Common myeloid progenitor, CD34-positive (primary cell): ENCODE measurements at regions not wholly inside any gene's neighbourhood (a gene's known extent, or its start where the extent isn't known, plus 50 kb on each side); places are given as distances from the start of the nearest gene placed in this dataset.

Experiments used
- CTCF ChIA-PET: fragments of 350-600 bp; sonication (Branson Sonifier 250); formaldehyde crosslinking; loops from one replicate; lab custom pipeline; 2021; ENCODE audit warnings: antibody characterized with exemption; lab: Charles Lee
- POLR2A ChIA-PET: fragments of 350-600 bp; sonication (Branson Sonifier 250); formaldehyde crosslinking; loops from one replicate; lab custom pipeline; 2021; ENCODE audit warnings: antibody characterized with exemption; lab: Charles Lee
- DNase-seq, 3 donors: peaks; one replicate each; pipeline versions ENCODE4 v3.0.0 to v3.0.0-alpha.2; 2013
- H3K27ac ChIP-seq, 2 experiments: 1 replicate in 1 of 2; 2 replicates in 1 of 2; pipeline ENCODE4 v1.7.0; 2013; ENCODE audit warnings: inconsistent platforms in 2 of 2, low read length in 2 of 2, mild to moderate bottlenecking in 2 of 2, low read depth in 1 of 2, moderate library complexity in 1 of 2; ENCODE audit not compliant: severe bottlenecking in 2 of 2, insufficient read depth in 1 of 2, poor library complexity in 1 of 2
- H3K27me3 ChIP-seq, 5 experiments: replicated peaks in 2 of 5; 1 replicate in 3 of 5; 2 replicates in 2 of 5; pipeline versions ENCODE4 v1.6.1 to v1.7.0; 2013; ENCODE audit warnings: low read length in 4 of 5, mild to moderate bottlenecking in 2 of 5, moderate library complexity in 2 of 5, inconsistent platforms in 1 of 5; ENCODE audit not compliant: insufficient read depth in 5 of 5, control insufficient read depth in 4 of 5
- H3K36me3 ChIP-seq, 4 experiments: 1 replicate in 2 of 4; 2 replicates in 2 of 4; pipeline versions ENCODE4 v1.6.1 to v1.7.0; 2013; ENCODE audit warnings: low read length in 3 of 4, control low read depth in 1 of 4, mild to moderate bottlenecking in 1 of 4; ENCODE audit not compliant: control insufficient read depth in 4 of 4, insufficient read depth in 4 of 4
- H3K4me1 ChIP-seq, 4 experiments: 1 replicate in 3 of 4; 2 replicates in 1 of 4; pipeline versions ENCODE4 v1.6.1 to v1.7.1; 2013; ENCODE audit warnings: low read length in 3 of 4, mild to moderate bottlenecking in 3 of 4, control low read depth in 1 of 4, inconsistent platforms in 1 of 4, moderate library complexity in 1 of 4; ENCODE audit not compliant: control insufficient read depth in 4 of 4, insufficient read depth in 4 of 4; ENCODE audit errors: control extremely low read depth in 1 of 4
- H3K4me3 ChIP-seq, 7 experiments: 1 replicate in 4 of 7; 2 replicates in 3 of 7; pipeline versions ENCODE4 v1.5.1 to v1.7.0; 2013; ENCODE audit warnings: mild to moderate bottlenecking in 7 of 7, low read length in 6 of 7, moderate library complexity in 6 of 7, inconsistent platforms in 2 of 7, low read depth in 2 of 7, control low read depth in 1 of 7; ENCODE audit not compliant: insufficient read depth in 4 of 7, control insufficient read depth in 1 of 7; ENCODE audit errors: extremely low read depth in 1 of 7
- H3K9me3 ChIP-seq, 5 experiments: 1 replicate in 4 of 5; 2 replicates in 1 of 5; pipeline versions ENCODE4 v1.6.1 to v1.7.1; 2013; ENCODE audit warnings: low read length in 4 of 5, mild to moderate bottlenecking in 2 of 5, inconsistent platforms in 1 of 5, low read depth in 1 of 5, moderate library complexity in 1 of 5; ENCODE audit not compliant: control insufficient read depth in 4 of 5, insufficient read depth in 2 of 5; ENCODE audit errors: control extremely low read depth in 1 of 5
- whole genome bisulfite sequencing: methylation state at CpG from one replicate; pipeline ENCODE4 v1.1.5; 2013; ENCODE audit not compliant: insufficient coverage; 5-methylcytosine and 5-hydroxymethylcytosine counted together

- DNase-seq = no peak
- H3K4me1 ChIP-seq = no peaks in the 10 kb centered on the region
- H3K27ac ChIP-seq = no peak overlapping the region
- ChIA-PET CTCF (no interaction called here), POLR2A (no interaction called here)
- no peaks in the 10 kb centered on the region for H3K9me3 ChIP-seq
- H3K36me3 ChIP-seq = no peaks in the 10 kb centered on the region
- WGBS = 95% methylated on average over 2 of the region's 4 CpGs
- no peaks in the 10 kb centered on the region for H3K27me3 ChIP-seq
- no peak overlapping the region for H3K4me3 ChIP-seq
These were observed 1106.4 kb downstream of the NLGN4X start for GRCh38 chrX:5122181-5122678.

GRCh38 chrX:5117816-5118215, 1110.9 kb downstream of the NLGN4X start:
- H3K4me1 ChIP-seq = no peaks in the 10 kb centered on the region
- no peak overlapping the region for H3K27ac ChIP-seq
- H3K36me3 ChIP-seq = no peaks in the 10 kb centered on the region
- no peak overlapping the region for H3K4me3 ChIP-seq
- H3K27me3 ChIP-seq = no peaks in the 10 kb centered on the region
- WGBS = 100% methylated on average over 1 of the region's 4 CpGs
- ChIA-PET POLR2A (no interaction called here), CTCF (interaction anchor here (1.0 kb wide), 1 partner anchor 571 kb away, joined by 3 read pairs; no protein-coding TSS in a partner anchor)
- no peak for DNase-seq
- H3K9me3 ChIP-seq = no peaks in the 10 kb centered on the region

GRCh38 chrX:5113128-5113527, 1115.5 kb downstream of the NLGN4X start:
- Histone ChIP-seq H3K36me3 (no peaks in the 10 kb centered on the region), H3K27ac (no peak overlapping the region), H3K4me3 (no peak overlapping the region), H3K27me3 (no peaks in the 10 kb centered on the region), H3K4me1 (no peaks in the 10 kb centered on the region), H3K9me3 (no peaks in the 10 kb centered on the region)
- ChIA-PET POLR2A (no interaction called here), CTCF (interaction anchor here (1.3 to 2.5 kb wide), 3 partner anchors 565 to 566 kb away, joined by 4 to 9 read pairs (median 8); no protein-coding TSS in a partner anchor)
- DNase-seq = peak; percentile 26 to 69 (median 56)
- WGBS = 33% methylated on average over 1 of the region's 6 CpGs

GRCh38 chrX:5100004-5100403, 1128.7 kb downstream of the NLGN4X start:
- 95% methylated on average over 4 of the region's 8 CpGs for WGBS
- Histone ChIP-seq H3K4me3 (no peak overlapping the region), H3K4me1 (no peaks in the 10 kb centered on the region), H3K9me3 (no peaks in the 10 kb centered on the region), H3K27me3 (no peaks in the 10 kb centered on the region), H3K27ac (no peak overlapping the region), H3K36me3 (no peaks in the 10 kb centered on the region)
- ChIA-PET CTCF (no interaction called here), POLR2A (no interaction called here)
- no peak for DNase-seq

GRCh38 chrX:5086388-5086787, 1142.3 kb downstream of the NLGN4X start:
- Histone ChIP-seq H3K4me1 (no peaks in the 10 kb centered on the region), H3K9me3 (no peaks in the 10 kb centered on the region), H3K36me3 (no peaks in the 10 kb centered on the region), H3K27me3 (no peaks in the 10 kb centered on the region), H3K27ac (no peak overlapping the region), H3K4me3 (no peak overlapping the region)
- no peak for DNase-seq
- 100% methylated on average over 1 of the region's 2 CpGs for WGBS
- ChIA-PET POLR2A (no interaction called here), CTCF (no interaction called here)

- Histone ChIP-seq H3K4me3 (no peak overlapping the region), H3K9me3 (no peaks in the 10 kb centered on the region), H3K4me1 (no peaks in the 10 kb centered on the region), H3K36me3 (no peaks in the 10 kb centered on the region), H3K27me3 (no peaks in the 10 kb centered on the region), H3K27ac (no peak overlapping the region)
- DNase-seq = no peak
- 100% methylated on average over 4 of the region's 6 CpGs for WGBS
- ChIA-PET POLR2A (no interaction called here), CTCF (no interaction called here)
These were observed 1144.4 kb downstream of the NLGN4X start for GRCh38 chrX:5084279-5084678.

- H3K36me3 ChIP-seq = no peaks in the 10 kb centered on the region
- H3K9me3 ChIP-seq = no peaks in the 10 kb centered on the region
- no peak overlapping the region for H3K4me3 ChIP-seq
- POLR2A ChIA-PET = no interaction called here
- no peaks in the 10 kb centered on the region for H3K4me1 ChIP-seq
- DNase-seq = no peak
- CTCF ChIA-PET = no interaction called here
- H3K27me3 ChIP-seq = no peaks in the 10 kb centered on the region
- H3K27ac ChIP-seq = no peak overlapping the region
- WGBS = 100% methylated on average over 1 of the region's 3 CpGs
These were observed 1146.0 kb downstream of the NLGN4X start for GRCh38 chrX:5082705-5083104.
